ENCODE measurements at regions not wholly inside any gene's neighbourhood (a gene's known extent, or its start where the extent isn't known, plus 50 kb on each side); places are given as distances from the start of the nearest gene placed in this dataset.

GRCh38 chr3:40911264-40911663 lies 288.0 kb upstream of the CTNNB1 start:
- TF ChIP-seq, protein P1, sequence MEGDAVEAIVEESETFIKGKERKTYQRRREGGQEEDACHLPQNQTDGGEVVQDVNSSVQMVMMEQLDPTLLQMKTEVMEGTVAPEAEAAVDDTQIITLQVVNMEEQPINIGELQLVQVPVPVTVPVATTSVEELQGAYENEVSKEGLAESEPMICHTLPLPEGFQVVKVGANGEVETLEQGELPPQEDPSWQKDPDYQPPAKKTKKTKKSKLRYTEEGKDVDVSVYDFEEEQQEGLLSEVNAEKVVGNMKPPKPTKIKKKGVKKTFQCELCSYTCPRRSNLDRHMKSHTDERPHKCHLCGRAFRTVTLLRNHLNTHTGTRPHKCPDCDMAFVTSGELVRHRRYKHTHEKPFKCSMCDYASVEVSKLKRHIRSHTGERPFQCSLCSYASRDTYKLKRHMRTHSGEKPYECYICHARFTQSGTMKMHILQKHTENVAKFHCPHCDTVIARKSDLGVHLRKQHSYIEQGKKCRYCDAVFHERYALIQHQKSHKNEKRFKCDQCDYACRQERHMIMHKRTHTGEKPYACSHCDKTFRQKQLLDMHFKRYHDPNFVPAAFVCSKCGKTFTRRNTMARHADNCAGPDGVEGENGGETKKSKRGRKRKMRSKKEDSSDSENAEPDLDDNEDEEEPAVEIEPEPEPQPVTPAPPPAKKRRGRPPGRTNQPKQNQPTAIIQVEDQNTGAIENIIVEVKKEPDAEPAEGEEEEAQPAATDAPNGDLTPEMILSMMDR (conservative IDR thresholded peaks at IDR 0.05; ENCODE audit: control insufficient read depth, insufficient read depth, low read depth, low read length): no peak

GRCh38 chr3:40911928-40912327 lies 287.4 kb upstream of the CTNNB1 start:
- DNase-seq (ENCODE audit: low read depth): no peak
- H3K4me3 ChIP-seq (ENCODE audit: control insufficient read depth, low read depth, low read length): no peak overlapping the region
- TF ChIP-seq, protein P1 (conservative IDR thresholded peaks at IDR 0.05; ENCODE audit: control insufficient read depth, insufficient read depth, low read depth, low read length): no peak

More at GRCh38 chr3:40911264-40911663, 288.0 kb upstream of the CTNNB1 start:
- DNase-seq (ENCODE audit: low read depth): no peak
- H3K4me3 ChIP-seq (ENCODE audit: control insufficient read depth, low read depth, low read length): no peak overlapping the region

DNA sequence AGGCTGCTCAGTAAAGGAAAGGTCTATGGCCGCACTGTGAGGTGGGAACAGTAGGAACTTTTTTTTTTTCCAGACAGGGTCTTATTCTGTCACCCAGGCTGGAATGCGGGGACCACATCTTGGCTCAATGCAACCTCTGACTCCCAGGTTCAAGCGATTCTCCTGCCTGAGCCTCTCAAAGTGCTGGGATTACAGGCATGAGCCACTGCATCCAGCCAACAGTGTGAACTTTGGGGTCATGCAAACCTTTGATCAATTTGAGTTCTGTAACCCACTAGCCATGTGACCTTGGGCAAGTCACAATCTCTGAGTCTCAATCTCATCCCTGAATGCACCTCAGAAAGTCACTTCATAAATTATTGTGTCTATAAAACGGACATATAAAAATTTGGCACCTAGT lies 286.8 kb upstream of the CTNNB1 start:
- TF ChIP-seq, protein P1 (conservative IDR thresholded peaks at IDR 0.05; ENCODE audit: control insufficient read depth, insufficient read depth, low read depth, low read length): no peak
- no peak for DNase-seq (ENCODE audit: low read depth)
- no peak overlapping the region for H3K4me3 ChIP-seq (ENCODE audit: control insufficient read depth, low read depth, low read length)

DNA sequence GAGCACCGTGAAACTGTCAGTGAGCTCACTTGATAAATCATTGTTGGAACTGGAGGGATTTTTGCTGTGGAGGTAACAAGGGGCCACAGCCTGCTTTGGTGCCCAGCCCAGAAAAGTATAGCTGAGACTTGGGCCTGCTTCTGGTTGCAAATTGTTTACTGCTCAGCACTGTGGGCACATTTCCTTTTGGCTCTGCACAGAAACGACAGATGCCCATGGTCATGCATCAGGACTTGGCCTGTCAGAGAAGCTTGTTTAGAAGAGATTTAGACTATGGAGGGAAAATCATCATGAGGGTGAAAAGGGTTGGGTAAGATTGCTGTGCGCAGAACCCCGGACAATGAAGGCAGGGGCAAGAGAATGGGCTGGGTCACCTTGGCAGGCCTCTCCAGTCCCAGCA lies 286.1 kb upstream of the CTNNB1 start:
- no peak overlapping the region for H3K4me3 ChIP-seq (ENCODE audit: control insufficient read depth, low read depth, low read length)
- no peak for DNase-seq (ENCODE audit: low read depth)
- TF ChIP-seq, protein P1 (conservative IDR thresholded peaks at IDR 0.05; ENCODE audit: control insufficient read depth, insufficient read depth, low read depth, low read length): no peak

DNA sequence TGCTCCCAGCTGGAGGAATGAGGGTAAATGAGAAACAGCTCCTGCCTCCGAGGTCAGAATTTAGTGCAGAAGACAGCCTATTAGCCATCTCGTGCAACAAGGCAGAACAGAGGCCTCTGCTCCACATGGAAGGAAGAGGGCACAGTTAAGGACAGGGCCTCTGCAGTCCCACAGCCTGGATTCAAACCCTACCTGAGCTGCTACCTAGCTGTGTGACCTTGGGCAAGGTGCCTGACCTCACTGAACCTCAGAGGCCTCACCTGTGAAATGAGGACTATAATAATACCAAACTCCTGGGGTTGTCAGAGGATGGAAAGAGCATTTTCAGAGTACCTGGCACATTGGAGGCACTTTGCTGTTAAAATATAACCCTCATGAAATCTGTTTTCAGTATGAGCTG lies 285.7 kb upstream of the CTNNB1 start:
- DNase-seq (ENCODE audit: low read depth): no peak
- H3K4me3 ChIP-seq (ENCODE audit: control insufficient read depth, low read depth, low read length): no peak overlapping the region
- TF ChIP-seq, protein P1 (conservative IDR thresholded peaks at IDR 0.05; ENCODE audit: control insufficient read depth, insufficient read depth, low read depth, low read length): no peak

DNA sequence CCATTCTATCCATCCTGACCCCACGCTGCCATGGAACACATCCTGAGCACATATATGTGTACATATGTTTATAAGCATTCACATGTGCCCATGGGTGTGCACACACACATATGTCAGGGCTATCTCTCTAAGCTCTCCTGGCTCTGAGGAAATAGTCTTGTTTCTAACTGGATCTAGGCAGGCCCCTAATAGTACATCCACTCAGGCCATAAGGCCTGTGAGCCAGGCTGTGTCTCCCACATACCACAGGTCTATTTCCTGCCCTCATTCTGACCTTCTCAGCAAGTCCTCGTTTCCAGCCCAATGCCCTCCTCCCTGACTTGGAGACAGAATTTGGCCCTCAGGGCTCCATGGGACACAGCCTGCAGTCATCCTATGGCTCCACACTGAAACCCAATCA lies 284.8 kb upstream of the CTNNB1 start:
- no peak for DNase-seq (ENCODE audit: low read depth)
- TF ChIP-seq, protein P1 (conservative IDR thresholded peaks at IDR 0.05; ENCODE audit: control insufficient read depth, insufficient read depth, low read depth, low read length): no peak
- H3K4me3 ChIP-seq (ENCODE audit: control insufficient read depth, low read depth, low read length): no peak overlapping the region

DNA sequence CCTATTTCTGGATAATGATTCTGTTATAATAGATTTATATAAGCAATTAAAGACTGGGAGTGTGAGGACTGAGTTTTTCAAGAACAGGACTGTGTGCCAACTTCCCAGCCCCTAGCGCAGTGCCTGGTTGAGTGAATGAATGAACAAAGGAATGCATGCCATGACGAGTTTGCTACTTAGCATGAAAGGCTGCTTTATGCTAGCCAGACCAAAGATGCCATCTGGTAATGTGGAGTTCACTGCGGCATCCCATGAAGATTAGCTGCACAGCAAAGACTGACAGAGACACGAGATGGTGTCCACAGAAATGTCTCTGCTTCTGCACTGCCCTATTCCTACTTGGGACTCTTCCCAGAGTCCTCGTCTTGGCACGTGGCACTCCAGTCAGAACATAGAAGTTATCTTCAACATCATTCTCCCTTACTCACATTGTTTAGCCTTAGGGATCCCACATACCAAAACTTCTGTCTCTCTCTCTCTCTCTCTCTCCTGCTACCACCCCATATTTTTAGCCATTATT lies 283.9 kb upstream of the CTNNB1 start:
- no peak overlapping the region for H3K4me3 ChIP-seq (ENCODE audit: control insufficient read depth, low read depth, low read length)
- TF ChIP-seq, protein P1 (conservative IDR thresholded peaks at IDR 0.05; ENCODE audit: control insufficient read depth, insufficient read depth, low read depth, low read length): no peak
- no peak for DNase-seq (ENCODE audit: low read depth)

Data from fibroblast of mammary gland (primary cell).